NCI-H2107 (cell line): ENCODE measurements at regions not wholly inside any gene's neighbourhood (a gene's known extent, or its start where the extent isn't known, plus 50 kb on each side); places are given as distances from the start of the nearest gene placed in this dataset.

Experiments
- DNase-seq: peaks from one replicate; lab custom pipeline; 2025; lab: John Stamatoyannopoulos, UW

DNA sequence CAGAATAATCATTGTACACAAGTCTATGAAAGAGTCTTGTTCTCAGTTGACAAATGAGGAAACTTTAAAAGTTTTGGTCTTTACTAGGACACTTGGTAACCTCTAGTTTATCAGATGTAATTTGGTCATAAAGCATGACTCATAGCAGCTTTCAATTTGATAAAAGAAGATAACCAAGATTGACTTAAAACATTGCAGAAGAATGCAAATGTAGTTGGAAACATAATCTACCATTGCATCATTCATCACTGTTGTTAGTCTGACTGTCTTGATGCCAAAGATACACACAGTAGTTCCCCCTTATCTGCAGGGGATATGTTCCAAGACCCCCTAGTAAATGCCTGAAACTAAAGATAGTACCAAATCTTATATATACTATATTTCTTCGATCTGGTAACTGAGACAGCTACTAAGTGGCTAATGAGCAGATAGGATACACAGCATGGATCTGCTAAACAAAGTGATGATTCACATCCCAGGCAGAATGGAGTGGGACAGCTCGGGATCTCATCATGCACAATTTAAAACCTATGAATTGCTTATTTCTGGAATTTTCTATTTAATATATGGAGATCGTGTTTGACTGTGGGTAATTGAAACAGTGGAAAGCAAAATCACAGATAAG is 131.4 kb upstream of the CCDC68 start:
- no peak for DNase-seq

DNA sequence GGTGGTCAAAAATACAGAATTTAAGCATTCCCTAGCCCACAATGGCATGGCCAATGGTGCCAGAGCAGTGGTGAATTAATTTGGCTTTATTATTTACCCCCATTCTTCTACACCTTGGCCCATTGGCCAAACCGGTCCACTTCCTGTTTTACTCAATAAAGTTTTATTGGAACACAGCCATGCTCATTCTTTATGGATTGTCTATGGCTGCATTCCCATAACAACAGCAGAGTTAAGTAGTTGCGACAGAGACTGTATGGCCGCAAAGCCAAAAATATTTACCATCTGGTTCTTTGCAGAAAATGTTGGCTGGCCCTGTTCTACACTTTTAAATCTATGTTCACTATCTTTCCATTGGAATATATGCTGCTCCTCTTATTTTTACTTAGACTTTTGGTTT is 130.3 kb upstream of the CCDC68 start:
- no peak for DNase-seq

DNA sequence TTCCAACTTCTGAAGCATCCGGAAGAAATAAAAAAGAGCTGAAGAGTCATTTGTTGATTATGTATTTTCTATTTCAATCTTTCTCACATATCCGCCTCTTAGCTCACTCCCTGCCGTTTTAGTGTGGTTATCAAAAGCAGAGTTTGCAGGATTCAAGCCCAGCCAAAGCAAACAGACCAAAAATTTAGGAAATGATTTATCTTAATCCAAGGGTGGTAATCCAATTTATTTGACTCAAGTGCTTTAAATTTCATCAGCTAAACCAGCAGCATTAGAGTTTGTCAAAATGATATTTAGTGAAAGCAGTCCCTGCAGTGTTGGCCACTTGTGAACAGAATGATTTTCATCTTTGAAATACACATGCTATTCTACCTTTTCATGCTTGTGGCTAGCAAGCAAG is 129.3 kb upstream of the CCDC68 start:
- no peak for DNase-seq

DNA sequence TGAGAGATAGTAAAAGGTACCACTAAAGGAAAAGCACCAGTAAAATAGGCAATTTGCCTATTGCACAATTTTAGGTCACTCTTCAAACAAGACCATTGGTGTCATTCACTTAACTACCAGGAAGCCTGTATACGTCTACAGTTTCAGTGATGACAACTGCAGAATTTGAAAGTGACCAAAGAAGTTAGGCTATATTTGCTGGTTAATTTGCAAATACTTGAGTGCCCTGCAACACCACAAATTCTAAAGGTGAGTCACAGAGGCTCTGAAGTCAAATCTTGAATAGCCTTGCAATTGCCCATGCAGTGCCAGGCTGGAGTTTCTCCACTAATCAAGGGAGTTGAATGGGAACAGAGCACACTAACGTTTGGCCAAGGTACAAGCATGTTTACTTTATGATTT is 128.7 kb upstream of the CCDC68 start:
- no peak for DNase-seq

DNA sequence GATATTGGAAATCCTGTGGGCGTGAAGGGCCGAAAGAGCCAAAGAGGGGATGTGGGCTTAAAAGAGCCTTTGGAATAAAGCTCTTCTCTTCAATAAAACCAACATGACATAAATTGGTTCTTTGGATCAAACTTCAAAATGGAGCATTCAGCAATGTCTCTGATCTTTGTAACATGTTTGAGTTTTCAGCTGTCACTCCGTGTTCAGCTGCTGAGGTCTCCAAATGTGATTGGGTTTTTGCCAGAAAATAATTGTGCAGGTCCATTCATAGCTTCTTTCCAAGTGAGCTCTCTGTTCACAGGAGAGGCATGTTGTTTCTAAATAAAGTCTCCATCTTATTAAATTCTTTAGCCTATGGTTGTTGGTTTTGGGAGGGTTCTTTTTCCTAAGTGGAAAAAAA is 127.6 kb upstream of the CCDC68 start:
- no peak for DNase-seq

DNA sequence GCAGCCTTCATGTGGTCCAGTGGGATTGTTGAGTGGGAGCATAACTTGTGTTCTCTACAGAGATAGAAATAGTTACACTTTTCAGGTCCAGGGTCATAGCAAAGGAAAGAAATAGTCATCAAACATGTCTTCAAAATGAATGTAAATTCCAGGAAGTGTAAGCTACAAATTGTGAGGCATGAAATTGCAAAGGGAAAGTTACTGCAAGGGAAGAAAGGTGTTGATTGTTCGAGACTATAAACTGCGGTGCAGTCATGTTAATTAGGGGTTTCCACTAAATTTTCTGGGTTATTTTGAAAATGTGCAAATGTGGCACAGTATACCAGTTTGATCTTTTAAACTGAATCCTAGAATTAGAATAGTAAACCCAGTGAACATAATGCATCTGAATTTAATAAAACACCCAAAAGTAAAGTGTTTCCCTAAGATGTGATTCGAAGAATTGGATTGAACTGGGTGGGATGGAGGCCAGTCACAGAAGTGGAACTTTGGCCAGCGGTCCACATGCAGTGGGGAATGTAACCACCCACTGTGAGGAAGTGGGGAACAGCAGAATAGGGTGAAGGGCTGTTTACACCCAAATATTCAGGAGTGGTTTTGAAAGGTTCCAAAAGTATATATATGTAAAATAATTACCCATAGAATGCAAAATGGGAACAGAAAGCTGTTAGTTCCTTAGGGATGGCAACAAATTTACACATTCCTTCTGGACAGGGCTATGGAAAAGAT is 126.5 kb upstream of the CCDC68 start:
- DNase-seq, result no peak

DNA sequence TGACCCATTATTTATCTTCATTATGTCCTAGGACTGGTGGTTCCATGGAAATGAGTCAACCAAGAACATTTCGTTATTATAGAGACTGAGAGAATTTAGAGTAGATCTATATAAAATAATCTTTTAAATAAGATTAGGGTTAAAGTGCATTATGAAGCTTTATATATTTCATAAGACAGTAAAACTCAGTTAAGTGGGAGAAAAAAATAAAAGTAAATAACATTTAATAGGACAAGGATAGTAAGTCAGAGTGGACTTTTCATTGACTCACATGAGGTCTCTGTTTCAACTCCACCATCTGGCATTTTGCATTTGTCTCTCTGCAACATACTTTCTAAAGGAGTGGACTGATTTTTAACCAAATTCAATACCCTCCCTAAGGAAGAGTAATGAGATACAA is 125.3 kb upstream of the CCDC68 start:
- DNase-seq, result no peak

DNA sequence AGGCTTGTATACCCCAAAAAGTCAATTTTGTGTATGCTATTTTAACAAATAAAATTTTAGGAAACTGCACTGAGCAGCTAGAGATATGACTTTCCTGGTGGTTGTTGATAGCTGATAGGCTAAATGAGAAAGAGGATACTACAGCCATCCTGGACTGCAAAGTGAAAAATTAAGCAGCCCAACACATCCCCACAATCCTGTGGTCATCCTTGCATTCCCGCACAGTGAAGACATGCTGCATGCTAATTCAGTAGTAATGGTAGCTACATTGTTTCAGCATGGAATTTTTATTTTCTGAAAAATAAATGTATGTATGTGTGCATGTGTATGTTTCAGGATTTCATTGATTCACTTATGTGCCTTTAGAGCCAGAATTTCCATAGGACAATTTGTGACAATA is 124.2 kb upstream of the CCDC68 start:
- no peak for DNase-seq

DNA sequence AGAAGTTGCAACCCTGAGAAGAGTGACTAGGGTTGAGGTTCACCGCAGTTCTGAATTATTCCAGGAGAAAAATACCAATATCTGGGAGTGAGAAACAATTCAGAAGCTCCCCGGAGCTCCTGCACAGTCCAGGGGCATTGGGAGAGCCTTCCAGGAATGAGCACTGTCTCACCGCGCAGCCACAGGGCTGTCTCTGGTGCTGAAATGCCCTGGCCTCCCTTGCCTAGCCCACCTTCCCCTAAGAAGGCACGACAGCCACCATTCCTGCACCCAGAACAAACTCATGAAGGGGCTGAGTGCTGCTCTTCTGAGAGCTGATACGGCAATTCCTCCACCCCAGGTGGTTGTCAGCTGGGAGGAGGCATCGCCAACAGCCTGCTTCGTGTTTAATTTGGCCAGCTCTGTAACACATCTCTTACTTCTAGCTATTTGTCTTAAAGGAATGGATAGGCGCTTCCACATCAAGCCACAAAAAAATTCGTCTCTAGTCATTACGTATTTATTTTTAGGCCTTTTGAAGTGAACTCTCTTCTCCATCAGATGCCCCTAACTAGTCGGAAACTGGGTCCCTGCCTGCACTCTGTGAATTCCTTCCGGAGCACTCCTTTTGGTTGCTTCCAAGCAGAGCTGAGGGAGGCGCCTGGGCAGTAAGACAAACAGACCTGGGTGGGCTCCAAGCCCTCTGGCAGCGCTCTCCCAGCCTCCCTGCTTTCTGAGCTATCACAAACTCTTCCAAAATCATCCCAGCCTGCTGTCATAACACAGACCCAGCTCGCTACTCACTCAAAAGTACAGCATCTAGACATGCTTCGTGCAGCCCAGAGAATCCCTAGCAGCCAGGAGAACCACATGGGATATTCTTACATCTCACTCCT is 120.5 kb upstream of the CCDC68 start:
- DNase-seq, result no peak

DNA sequence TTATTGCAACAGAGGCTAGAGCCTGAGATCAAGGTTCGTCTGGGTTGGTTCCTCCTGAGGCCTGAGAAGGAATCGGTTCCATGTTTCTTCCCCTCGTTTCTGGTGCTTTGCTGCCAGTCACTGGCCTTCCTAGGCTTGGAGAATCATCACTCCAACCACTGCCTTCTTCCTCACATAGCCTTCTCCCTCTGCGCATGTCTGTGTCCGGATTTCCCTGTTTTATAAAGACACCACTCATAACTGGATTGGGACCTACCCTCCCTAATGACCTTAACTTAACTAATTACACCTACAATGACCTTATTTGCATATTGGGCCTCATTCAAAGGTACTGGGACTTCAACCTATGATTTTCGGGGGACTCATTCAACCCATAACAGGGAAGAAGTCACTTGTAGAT is 119.8 kb upstream of the CCDC68 start:
- DNase-seq, result no peak

DNA sequence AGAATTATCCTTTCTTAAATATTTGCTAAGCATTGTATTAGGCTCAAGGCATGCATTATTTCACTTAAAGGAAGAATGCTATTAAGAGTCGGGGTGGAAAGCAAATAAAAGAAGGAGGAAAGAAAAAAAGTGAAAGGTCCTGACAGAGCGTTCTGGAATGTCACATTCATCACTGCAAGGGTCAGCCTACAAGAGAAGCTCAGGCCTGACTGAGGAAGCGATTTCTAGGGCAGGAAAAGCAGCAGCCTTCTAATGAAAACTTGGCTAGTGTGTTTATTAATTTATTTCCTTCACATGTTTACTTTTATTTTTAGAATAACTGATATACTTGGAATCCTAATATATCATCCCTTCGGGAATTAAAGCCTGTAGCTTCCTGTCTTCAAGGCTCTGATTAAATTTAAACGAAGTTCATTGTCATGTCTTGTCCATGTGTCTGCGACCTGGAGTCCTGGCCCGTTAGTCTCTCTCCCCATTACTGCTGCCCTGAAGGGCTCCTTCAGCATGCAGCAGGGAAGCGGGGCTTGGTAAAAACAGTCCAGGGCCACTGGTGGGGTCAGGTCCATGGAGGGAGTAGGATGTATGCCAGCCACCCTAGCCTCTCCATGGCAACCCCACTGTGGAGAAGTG is 119.2 kb upstream of the CCDC68 start:
- DNase-seq, result no peak

DNA sequence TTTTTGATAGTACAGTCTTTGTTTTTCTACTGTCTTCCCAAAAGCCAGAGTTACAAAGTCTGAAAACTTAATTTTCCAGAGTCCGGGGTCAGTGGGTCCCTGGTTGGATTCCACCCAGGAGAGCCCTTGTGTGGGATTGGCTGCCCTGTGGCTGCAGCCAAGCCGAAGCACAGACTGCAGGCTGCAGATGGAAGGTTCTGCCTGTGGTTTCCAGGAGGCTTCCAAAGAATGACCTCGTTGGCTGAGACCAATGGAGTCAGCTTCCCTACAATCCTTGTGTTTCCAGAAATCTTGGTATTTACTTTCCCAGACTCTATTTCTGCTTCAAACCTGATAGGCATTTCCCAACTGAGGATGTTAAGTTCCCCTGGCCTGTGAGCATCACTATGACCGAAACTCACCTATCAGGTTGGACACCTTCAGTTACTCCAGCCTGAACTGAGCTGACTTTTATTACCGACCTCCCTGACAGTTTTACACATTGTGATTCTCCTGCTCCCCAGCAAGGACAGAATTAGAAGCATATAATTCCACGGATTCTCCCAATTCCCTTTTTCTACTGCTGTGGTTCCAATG is 117.5 kb upstream of the CCDC68 start:
- DNase-seq, result no peak

DNA sequence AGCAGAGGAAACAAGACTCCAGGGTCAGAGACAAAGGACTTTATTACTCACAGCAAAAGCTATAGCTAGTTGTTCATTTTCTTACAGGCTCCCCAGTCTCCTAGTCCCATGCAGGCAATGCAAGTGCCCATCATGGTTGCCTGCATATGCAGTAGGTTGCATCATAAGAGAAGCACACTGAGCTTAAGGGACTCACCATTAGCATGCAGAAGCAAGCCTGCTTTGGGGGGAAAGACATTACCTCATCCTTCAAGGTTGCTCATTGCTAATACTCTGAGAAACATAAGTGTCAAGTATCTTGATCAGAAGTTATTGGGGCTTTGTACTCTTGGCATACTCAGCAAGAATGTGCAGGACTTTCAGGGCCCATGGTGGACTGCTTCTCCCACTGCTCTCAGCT is 114.6 kb upstream of the CCDC68 start:
- no peak for DNase-seq

DNA sequence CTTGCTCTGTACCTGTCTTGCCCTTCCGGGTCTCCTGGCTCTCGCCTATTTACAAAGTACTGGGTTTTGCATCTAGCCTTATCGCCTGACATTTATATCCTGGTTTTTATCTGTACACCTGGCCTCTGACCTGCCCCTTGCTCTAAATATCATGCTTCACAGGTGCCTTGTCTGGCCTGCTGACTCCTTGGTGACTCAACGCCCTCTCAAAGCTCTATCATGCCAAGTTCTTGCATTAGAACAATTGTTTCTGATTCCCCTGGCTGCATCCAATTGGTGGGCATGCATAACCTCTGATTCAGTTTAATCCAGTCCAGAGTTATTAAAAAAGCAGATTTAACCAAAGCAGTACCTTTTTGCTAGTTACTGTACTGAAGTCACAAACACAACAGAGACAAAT is 113.9 kb upstream of the CCDC68 start:
- DNase-seq, result no peak

DNA sequence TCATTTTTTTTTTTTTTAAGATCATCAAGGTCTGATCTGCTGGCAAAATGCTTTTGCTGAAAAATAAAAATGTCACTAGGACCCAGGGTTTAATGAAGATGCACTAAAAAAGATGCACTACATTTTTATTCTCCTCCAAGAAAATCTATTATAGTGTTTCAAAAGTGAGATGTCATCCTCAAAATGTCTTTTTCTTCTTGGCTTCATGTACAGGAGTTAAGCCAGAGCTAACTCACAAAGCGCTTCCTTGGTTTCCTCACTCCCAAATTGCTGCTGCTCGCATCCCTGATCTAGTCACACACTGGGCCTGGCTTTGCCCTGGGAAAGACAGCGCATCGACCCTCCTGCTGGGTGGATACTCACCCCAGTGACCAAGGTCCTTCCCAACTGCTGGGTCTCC is 113.4 kb upstream of the CCDC68 start:
- no peak for DNase-seq

DNA sequence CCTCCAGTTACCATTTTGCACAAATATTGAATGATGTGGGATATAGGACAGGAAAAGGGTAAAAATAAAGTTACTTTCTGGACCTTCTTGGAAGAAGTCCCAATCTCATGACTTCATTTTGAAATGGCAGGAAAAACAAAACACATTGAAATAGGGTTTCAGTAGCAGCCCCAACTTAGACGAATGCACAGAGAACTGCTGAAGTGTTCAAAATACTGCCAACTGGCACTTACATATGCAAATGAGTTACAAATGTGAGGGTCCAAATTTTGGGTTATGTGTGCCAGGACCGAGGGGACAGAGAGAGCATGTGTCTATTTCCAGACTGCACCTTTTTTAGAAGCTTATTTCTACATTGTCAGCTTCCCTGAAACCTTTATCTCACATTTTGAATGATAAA is 112.9 kb upstream of the CCDC68 start:
- DNase-seq, result no peak

DNA sequence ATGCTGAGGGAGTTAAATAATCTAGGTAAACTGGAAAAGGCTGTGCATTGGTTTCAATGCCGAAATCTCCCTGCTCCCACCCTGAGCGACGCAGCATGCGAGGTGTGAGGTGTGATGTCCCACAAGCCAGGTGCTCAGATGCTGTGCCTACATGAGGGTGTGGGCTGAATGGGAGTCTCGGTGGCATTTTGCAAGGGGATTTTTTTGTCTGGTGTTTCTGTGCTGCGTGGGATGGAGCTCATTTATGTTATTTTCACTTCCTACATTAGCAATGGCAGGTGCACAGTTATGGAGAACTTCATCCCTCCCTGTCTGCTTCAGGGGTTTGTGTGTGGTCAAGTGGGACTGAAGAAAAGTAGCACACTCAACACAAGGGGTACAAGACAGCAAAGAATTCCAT is 110.2 kb upstream of the CCDC68 start:
- no peak for DNase-seq

DNA sequence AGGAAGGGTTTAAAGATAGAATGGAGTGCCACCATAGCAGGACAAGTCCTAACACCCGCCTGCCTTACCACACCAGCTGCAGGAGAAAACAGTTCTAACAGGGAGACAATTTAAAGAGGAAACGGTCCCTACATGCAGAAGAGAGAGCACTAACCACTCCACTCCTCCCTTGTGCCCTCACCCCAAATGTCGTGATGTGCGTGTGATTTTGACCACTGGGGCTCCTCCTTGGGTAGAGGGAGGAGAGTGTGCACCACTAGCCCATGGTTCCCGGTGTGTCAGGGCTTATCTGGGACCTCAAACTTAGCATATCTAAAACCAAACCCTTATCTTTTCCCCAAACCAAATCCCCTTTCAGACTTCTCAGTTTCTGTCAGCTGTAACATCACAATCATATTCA is 105.5 kb upstream of the CCDC68 start:
- no peak for DNase-seq

DNA sequence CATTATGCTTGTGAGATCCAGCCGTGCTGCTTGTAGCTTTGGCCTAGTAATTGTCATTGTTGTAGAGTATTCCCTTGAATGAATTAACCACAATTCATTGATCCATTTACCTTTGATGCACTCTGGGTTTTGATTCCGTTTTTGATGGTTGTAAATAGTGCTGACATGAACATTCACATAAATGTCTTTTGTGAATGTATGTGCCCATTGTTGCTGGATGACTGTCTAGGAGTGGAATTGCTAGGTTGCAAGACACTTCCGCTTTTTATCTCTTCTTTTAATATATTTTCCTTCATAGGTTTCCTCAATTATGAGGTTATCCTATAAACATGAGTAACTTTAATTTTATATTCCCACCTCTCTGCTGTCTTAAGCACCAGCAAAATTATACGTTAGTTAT is 104.8 kb upstream of the CCDC68 start:
- DNase-seq, result no peak

DNA sequence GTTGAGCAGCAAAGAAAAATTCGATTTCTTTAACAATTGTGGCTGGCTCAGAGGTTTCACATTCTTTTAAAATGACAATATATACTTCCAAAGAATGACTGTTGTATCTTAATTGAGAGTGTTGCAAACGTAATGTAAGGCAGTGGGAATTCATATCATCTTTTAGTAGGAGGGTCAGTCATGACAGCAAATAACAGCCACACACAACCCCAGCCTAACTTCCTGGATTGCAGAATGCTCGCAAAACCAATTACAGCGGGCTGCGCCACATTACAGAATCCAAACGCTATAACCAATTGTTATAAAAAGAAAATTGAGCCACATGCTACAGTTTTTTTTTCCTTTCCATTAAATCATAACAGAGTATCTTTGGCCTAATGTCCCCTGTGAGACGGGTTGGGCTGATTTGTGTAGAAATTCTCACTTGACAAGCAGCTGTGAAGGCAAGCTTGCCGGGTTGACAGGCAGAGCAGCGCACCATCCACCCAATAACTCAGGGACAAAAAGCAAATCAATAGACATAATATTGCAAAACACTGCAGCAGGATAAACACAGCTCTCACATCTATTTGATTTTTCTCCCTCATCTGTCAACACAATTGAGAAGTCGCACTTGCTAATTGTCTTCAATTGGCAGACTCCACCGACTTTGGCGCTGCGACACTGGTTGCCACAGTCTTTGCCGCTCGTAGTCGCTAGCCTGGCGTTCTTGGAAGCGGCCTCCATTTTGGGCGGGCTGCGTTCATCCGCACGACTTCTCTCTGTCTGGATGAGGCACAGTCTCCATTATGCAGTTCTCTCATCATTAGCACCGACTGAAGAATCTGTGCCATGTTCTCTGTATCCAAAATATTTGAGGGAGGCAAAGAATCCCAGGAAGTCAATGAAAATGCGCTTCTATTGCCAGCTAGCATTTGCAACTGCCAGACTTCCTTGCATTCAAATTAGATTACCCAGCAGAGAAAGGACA is 95.0 kb upstream of the CCDC68 start:
- DNase-seq, result no peak

DNA sequence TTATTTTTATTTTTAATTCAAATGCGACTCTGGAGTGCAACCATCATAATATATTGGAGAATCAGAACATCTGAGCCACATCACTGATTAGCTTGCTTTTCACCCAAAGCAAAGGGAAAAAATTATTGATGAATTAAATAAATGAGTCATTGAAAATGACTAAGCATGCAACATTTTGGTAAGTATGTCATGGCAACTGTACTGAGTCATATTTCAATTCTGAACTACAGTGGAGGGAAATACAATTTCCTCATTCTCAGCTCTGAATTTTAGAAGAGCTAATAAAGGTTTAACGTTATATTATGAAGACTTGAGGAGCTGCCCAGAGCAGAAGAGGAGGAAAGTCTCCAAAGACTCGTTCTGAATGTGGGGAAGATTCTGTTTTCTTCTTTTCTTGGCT is 89.6 kb upstream of the CCDC68 start:
- no peak for DNase-seq
